NCI-H187 (cell line): ENCODE measurements at regions not wholly inside any gene's neighbourhood (a gene's known extent, or its start where the extent isn't known, plus 50 kb on each side); places are given as distances from the start of the nearest gene placed in this dataset.

ENCODE experiments used
- DNase-seq, 2 experiments: peaks; one replicate each; lab custom pipeline; 2025; lab: John Stamatoyannopoulos, UW

GRCh38 chr6:147867433-147868226 is 359.1 kb downstream of the SAMD5 start:
- DNase-seq = no peak

- DNase-seq = no peak
Observed at GRCh38 chr6:147868427-147869190, 360.1 kb downstream of the SAMD5 start.

GRCh38 chr6:147869201-147869600 is 360.7 kb downstream of the SAMD5 start:
- DNase-seq = no peak

GRCh38 chr6:147869869-147870268 is 361.4 kb downstream of the SAMD5 start:
- no peak for DNase-seq

GRCh38 chr6:147870506-147871110 is 362.1 kb downstream of the SAMD5 start:
- no peak for DNase-seq

GRCh38 chr6:147872002-147872401 is 363.5 kb downstream of the SAMD5 start:
- no peak for DNase-seq

GRCh38 chr6:147873816-147874215 is 365.3 kb downstream of the SAMD5 start:
- DNase-seq = no peak

- no peak for DNase-seq
Observed at GRCh38 chr6:147874322-147874721, 365.8 kb downstream of the SAMD5 start.

- no peak for DNase-seq
Observed at GRCh38 chr6:147879031-147879580, 370.6 kb downstream of the SAMD5 start.

- no peak for DNase-seq
Observed at GRCh38 chr6:147881432-147881831, 372.9 kb downstream of the SAMD5 start.

GRCh38 chr6:147888374-147888773 is 379.9 kb downstream of the SAMD5 start:
- no peak for DNase-seq

- no peak for DNase-seq
Observed at GRCh38 chr6:147891671-147892070, 383.2 kb downstream of the SAMD5 start.

- no peak for DNase-seq
Observed at GRCh38 chr6:147892476-147892875, 384.0 kb downstream of the SAMD5 start.

- no peak for DNase-seq
Observed at GRCh38 chr6:147895272-147895671, 386.8 kb downstream of the SAMD5 start.

GRCh38 chr6:147900247-147900830 is 391.8 kb downstream of the SAMD5 start:
- no peak for DNase-seq

GRCh38 chr6:147903321-147903720 is 394.8 kb downstream of the SAMD5 start:
- no peak for DNase-seq

GRCh38 chr6:147903931-147904330 is 395.4 kb downstream of the SAMD5 start:
- DNase-seq = no peak

- DNase-seq = no peak
Observed at GRCh38 chr6:147904416-147904815, 395.9 kb downstream of the SAMD5 start.

- no peak for DNase-seq
Observed at GRCh38 chr6:147905711-147906110, 397.2 kb downstream of the SAMD5 start.

GRCh38 chr6:147906361-147906760 is 397.9 kb downstream of the SAMD5 start:
- DNase-seq = no peak

- DNase-seq = no peak
Observed at GRCh38 chr6:147909640-147910039, 401.1 kb downstream of the SAMD5 start.

- no peak for DNase-seq
Observed at GRCh38 chr6:147910281-147910680, 401.8 kb downstream of the SAMD5 start.
